GM13976 (cell line): ENCODE measurements at regions not wholly inside any gene's neighbourhood (a gene's known extent, or its start where the extent isn't known, plus 50 kb on each side); places are given as distances from the start of the nearest gene placed in this dataset.

Experiments
- DNase-seq: peaks from one replicate; pipeline ENCODE4 v3.0.0; 2012; ENCODE audit warnings: low spot score
- in situ Hi-C: fragments of 300-500 bp; cut with MboI; formaldehyde crosslinking; loops from one replicate; pipeline ENCODE4 v1.12.0; 2022; ENCODE audit warnings: low sequenced_read_pairs, mixed read lengths, inconsistent platforms; ENCODE audit not compliant: unreplicated experiment
- TF ChIP-seq, protein P1 (sequence below): IDR thresholded peaks from 2 replicates; pipeline ENCODE4 v1.5.1; 2012; ENCODE audit warnings: borderline replicate concordance, mild to moderate bottlenecking; ENCODE audit not compliant: insufficient read depth; ENCODE audit errors: extremely low read depth, missing control alignments, control extremely low read depth

DNA sequence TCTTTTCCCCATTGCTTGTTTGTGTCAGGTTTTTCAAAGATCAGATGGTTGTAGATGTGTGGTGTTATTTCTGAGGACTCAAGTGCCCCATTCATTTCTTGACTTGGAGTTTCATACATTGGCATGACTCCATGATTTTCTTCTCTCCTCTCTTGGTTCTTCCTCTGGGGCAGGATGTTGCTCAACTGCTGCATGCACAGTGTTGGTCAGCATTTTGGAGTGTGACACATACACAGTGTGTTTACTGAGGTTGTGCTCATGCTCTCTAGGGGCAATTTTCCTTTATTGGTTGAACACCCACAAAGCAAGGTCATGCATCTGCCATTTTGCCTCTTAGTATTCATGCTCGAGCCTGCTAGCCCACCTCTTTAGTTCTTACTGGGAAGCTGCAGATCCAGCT, 1993.8 kb downstream of the ARAP2 start:
- in situ Hi-C loops = no loop called here
- DNase-seq = no peak
- TF ChIP-seq, protein P1, sequence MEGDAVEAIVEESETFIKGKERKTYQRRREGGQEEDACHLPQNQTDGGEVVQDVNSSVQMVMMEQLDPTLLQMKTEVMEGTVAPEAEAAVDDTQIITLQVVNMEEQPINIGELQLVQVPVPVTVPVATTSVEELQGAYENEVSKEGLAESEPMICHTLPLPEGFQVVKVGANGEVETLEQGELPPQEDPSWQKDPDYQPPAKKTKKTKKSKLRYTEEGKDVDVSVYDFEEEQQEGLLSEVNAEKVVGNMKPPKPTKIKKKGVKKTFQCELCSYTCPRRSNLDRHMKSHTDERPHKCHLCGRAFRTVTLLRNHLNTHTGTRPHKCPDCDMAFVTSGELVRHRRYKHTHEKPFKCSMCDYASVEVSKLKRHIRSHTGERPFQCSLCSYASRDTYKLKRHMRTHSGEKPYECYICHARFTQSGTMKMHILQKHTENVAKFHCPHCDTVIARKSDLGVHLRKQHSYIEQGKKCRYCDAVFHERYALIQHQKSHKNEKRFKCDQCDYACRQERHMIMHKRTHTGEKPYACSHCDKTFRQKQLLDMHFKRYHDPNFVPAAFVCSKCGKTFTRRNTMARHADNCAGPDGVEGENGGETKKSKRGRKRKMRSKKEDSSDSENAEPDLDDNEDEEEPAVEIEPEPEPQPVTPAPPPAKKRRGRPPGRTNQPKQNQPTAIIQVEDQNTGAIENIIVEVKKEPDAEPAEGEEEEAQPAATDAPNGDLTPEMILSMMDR = no peak

DNA sequence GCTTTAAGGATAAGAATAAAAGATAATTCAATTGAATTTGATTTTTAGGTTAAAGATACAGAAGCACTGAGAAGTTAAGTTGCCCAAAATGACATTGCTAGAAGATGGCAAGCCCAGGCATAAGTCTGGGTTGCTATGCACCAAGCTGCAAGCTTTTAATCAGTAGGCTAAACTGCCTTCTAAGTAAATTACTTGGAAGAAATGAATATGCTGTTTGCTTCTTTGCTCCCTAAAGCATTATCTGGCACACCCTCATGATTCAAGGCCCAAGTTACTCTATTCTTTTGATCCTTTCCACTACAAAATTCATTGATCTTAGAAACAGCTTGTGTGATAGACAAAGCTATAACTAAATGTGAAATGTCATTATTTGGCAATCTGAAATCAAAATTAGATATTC, 1991.1 kb downstream of the ARAP2 start:
- TF ChIP-seq, protein P1 = no peak
- DNase-seq = no peak
- in situ Hi-C loops = no loop called here

DNA sequence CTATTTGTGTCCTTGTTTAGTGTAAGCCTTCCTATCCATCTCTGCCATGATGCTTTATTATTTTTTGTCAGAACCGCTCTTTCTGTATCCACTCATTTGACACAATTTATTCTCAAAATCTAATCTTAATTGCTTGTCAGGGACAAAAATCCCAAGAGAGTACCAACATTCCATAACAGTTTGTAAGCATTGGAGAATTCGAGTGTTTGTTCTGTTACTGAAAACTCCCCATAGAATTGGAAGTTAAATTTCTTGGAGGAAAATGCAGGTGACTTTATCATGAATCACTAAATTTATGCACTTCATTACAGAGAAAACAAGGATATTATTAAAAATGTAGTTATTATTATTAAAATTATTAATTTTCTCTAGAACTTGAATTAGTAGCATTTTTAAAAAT, 1986.1 kb downstream of the ARAP2 start:
- in situ Hi-C loops = no loop called here
- TF ChIP-seq, protein P1 = no peak
- DNase-seq = no peak

DNA sequence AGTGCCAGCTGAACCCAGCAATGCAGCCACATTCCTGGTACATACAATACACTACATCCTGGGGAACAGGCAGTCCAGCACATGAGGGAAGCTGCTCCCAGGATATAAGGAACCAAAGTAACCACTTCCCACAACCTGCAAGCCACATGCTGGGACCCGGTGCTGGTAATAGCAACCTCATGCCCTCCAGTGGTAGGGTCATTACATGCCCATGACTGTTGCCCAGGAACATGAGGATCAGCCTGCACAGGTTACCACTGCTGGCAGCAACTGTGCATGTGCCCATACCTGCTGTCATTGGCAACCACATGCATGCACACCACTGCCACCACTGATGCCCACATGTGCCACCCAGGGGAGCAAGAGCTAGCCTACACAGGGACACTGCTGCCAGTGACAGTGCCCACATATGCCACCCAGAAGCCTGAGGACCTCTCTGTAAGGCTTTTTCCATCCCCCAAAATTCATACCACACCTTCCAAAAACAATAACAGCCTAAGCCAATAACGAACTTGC, 1982.5 kb downstream of the ARAP2 start:
- no peak for DNase-seq
- in situ Hi-C loops = no loop called here
- TF ChIP-seq, protein P1 = no peak

DNA sequence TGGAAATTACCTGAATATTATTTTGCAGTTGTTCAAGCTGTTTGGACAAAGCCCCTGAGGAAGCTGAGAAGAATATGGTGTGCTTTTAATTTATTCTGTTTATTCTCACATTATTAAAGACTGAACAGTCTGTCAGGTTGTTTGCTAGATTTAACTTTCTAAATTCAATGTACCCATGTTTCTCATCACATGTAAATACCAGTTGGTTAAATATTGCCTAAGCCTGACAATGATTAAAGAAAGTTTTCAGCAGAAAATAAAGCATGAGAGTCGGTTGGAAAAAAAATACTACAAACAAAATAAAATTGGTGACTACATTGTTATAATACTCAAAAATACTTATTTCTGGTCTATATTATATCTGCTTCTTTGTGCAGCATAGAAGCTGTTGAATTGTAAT, 1974.7 kb downstream of the ARAP2 start:
- no peak for DNase-seq
- in situ Hi-C loops = no loop called here
- TF ChIP-seq, protein P1 = no peak

DNA sequence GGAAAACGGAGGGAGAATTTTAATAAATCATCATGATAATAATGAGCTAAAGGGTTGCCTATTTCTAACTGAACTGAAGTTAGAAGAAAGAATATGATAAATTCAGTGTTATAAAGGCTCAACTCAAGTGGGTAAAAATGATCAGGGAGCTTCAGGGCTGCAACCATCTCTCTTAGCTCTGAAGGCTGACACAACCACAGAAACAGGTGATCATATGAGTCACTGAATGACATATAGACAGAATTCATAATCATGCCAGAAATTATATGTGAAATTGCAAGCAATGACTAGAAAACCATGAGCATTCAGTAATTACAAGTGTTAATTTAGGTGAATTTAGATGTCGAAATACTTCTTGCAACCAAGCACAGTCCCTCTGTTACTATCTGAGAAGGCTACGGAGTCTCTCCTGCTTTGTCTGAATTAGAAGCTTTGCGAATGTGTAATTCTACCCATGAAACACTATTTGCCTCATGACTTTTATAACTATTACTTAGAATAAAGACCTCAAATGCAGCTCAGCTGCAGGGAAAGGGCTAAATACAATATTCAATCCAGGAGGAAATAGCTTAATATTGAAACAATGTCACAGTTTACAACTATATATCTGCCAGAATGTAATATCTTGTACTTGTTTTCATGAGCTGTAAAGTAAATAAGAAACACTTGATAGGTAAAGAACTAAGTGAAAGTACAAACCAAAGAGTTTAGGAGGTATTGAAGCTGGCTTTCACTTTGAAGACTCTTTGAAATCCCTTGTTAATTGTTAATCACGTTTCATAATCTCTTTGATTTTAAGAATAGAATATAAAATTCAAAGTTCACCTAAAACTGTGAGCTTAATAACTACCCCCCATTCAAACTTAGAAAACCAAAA, 1972.6 kb downstream of the ARAP2 start:
- no peak for DNase-seq
- in situ Hi-C loops = no loop called here
- TF ChIP-seq, protein P1 = no peak

DNA sequence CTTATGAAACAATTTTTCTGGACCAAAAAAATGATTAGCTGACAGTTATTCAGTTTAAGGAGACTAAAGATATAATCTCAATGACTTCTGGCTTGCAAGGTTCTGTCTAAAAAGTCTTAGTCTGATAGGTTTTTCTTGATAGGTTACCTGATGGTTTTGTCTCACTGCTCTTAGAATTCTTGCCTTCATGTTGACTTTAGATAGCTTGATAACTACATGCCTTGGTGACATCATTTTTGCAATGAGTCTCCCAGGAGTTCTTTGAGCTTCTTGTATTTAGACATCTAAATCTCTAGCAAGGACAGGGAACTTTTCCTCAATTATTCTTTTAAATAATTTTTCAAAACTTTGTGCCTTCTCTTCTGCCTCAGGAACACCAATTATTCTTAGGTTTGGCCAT, 1965.3 kb downstream of the ARAP2 start:
- TF ChIP-seq, protein P1 = no peak
- in situ Hi-C loops = no loop called here

More for the DNA sequence above, 1965.3 kb downstream of the ARAP2 start:
- DNase-seq = no peak
